Cardiac fibroblast (primary cell): ENCODE measurements at regions not wholly inside any gene's neighbourhood (a gene's known extent, or its start where the extent isn't known, plus 50 kb on each side); places are given as distances from the start of the nearest gene placed in this dataset.
A peak's percentile ranks its signal among the peaks of the same experiment; 100 is the strongest.

ENCODE experiments used
- DNase-seq, 2 donors: peaks; one replicate each; pipeline versions ENCODE4 v3.0.0 to v3.0.0-alpha.2; 2010; ENCODE audit warnings: low read depth in 2 of 2
- H3K4me3 ChIP-seq, 2 donors: replicated peaks in 1 of 2; 1 replicate in 1 of 2; 2 replicates in 1 of 2; pipeline ENCODE4 v1.5.1; 2011; ENCODE audit warnings: low read depth in 2 of 2, low read length in 2 of 2, mild to moderate bottlenecking in 2 of 2, moderate library complexity in 1 of 2
- CTCF ChIP-seq: IDR thresholded peaks from one replicate; pipeline ENCODE4 v1.5.1; 2011; ENCODE audit warnings: low read depth, mild to moderate bottlenecking, low read length, inconsistent platforms

GRCh38 chr11:112794331-112794846 lies 166.8 kb upstream of the NCAM1 start:
- no peak for TF ChIP-seq CTCF
- DNase-seq = no peak
- no peak overlapping the region for H3K4me3 ChIP-seq

GRCh38 chr11:112795142-112795815 lies 165.9 kb upstream of the NCAM1 start:
- DNase-seq = peak; percentile 57 to 69
- no peak overlapping the region for H3K4me3 ChIP-seq
- TF ChIP-seq CTCF = peak; percentile 78

GRCh38 chr11:112795911-112796649 lies 165.1 kb upstream of the NCAM1 start:
- H3K4me3 ChIP-seq = no peak overlapping the region
- TF ChIP-seq CTCF = no peak
- no peak for DNase-seq

GRCh38 chr11:112797092-112797491 lies 164.1 kb upstream of the NCAM1 start:
- no peak for TF ChIP-seq CTCF
- no peak for DNase-seq

GRCh38 chr11:112797648-112798293 lies 163.4 kb upstream of the NCAM1 start:
- TF ChIP-seq CTCF = peak; percentile 39
- H3K4me3 ChIP-seq = no peak overlapping the region
- DNase-seq = peak; percentile 48 to 51

More at GRCh38 chr11:112797092-112797491, 164.1 kb upstream of the NCAM1 start:
- no peak overlapping the region for H3K4me3 ChIP-seq

GRCh38 chr11:112801025-112801816 lies 160.0 kb upstream of the NCAM1 start:
- DNase-seq = no peak
- no peak overlapping the region for H3K4me3 ChIP-seq
- no peak for TF ChIP-seq CTCF
